K562 (cell line): ENCODE measurements at regions not wholly inside any gene's neighbourhood (a gene's known extent, or its start where the extent isn't known, plus 50 kb on each side); places are given as distances from the start of the nearest gene placed in this dataset.

Experiments used
- CHD2 ChIP-seq: IDR thresholded peaks from 2 replicates; pipeline ENCODE4 v1.6.1; 2011; ENCODE audit warnings: low read depth, low read length
- GATA2 ChIP-seq: sonication (generic); formaldehyde crosslinking; IDR thresholded peaks from 2 replicates; pipeline ENCODE4 v1.4.0; 2020; ENCODE audit warnings: mild to moderate bottlenecking, missing genetic modification reagents
- ID3 ChIP-seq, 2 experiments: fragments of 250-450 bp in 1 of 2; fragments of 450-650 bp in 1 of 2; sonication (Bioruptor Pico) in 1 of 2; IDR thresholded peaks; 2 replicates each; pipeline versions ENCODE4 v1.6.1 to v1.8.0; 2016 to 2021; ENCODE audit warnings: mild to moderate bottlenecking in 2 of 2, moderate library complexity in 2 of 2, missing compliant biosample characterization in 1 of 2, missing genetic modification characterization in 1 of 2
- NR3C1 ChIP-seq: sonication (generic); formaldehyde crosslinking; IDR thresholded peaks from 2 replicates; pipeline ENCODE4 v1.8.1; 2022; ENCODE audit warnings: missing genetic modification reagents
- POLR2AphosphoS5 ChIP-seq: IDR thresholded peaks from 2 replicates; pipeline ENCODE4 v1.6.1; 2011; ENCODE audit warnings: mild to moderate bottlenecking, low read depth, low read length, moderate library complexity; ENCODE audit not compliant: control insufficient read depth, insufficient read depth
- PRMT5 ChIP-seq: sonication (generic); formaldehyde crosslinking; IDR thresholded peaks from 2 replicates; pipeline ENCODE4 v1.5.0; 2020; ENCODE audit warnings: missing genetic modification reagents
- RFX5 ChIP-seq: IDR thresholded peaks from 2 replicates; pipeline ENCODE4 v1.6.1; 2011; ENCODE audit warnings: low read depth, mild to moderate bottlenecking, improper control_type of control experiment, low read length
- VEZF1 ChIP-seq: fragments of 200-800 bp; sonication (Bioruptor generic); IDR thresholded peaks from 2 replicates; pipeline ENCODE4 v1.6.1; 2017; ENCODE audit warnings: missing genetic modification characterization, missing compliant biosample characterization
- ZNF717 ChIP-seq: fragments of 250-450 bp; sonication (Bioruptor Pico); IDR thresholded peaks from 2 replicates; pipeline ENCODE4 v1.5.0; 2021
- ZNF75A ChIP-seq: fragments of 450-650 bp; formaldehyde crosslinking; IDR thresholded peaks from 2 replicates; pipeline ENCODE4 v1.4.0; 2020; ENCODE audit warnings: mild to moderate bottlenecking
- TF ChIP-seq, protein P1 (sequence below): sonication (generic); formaldehyde crosslinking; IDR thresholded peaks from 2 replicates; pipeline ENCODE4 v1.8.0; 2022; ENCODE audit warnings: missing genetic modification reagents, mild to moderate bottlenecking, borderline replicate concordance

GRCh38 chr6:15087186-15087589 is 158.7 kb upstream of the JARID2 start:
- TF ChIP-seq NR3C1: no peak
- no peak for TF ChIP-seq ZNF75A (CRISPR knock-in tag)
- TF ChIP-seq PRMT5 (CRISPR knock-in tag): no peak
- TF ChIP-seq POLR2AphosphoS5: no peak
- no peak for TF ChIP-seq ID3 (CRISPR knock-in tag; IDR thresholded peaks at IDR 0.05)
- TF ChIP-seq ID3 (tag; IDR thresholded peaks at IDR 0.05): 0 out of 2 replicates have a peak, but pooled peaks have one; percentile 31
- no peak for TF ChIP-seq VEZF1
- TF ChIP-seq CHD2: no peak
- TF ChIP-seq RFX5: no peak
- TF ChIP-seq GATA2 (CRISPR knock-in tag): no peak
- no peak for TF ChIP-seq ZNF717 (CRISPR knock-in tag)
- TF ChIP-seq, protein P1, sequence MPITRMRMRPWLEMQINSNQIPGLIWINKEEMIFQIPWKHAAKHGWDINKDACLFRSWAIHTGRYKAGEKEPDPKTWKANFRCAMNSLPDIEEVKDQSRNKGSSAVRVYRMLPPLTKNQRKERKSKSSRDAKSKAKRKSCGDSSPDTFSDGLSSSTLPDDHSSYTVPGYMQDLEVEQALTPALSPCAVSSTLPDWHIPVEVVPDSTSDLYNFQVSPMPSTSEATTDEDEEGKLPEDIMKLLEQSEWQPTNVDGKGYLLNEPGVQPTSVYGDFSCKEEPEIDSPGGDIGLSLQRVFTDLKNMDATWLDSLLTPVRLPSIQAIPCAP (CRISPR knock-in tag): no peak
